ENCODE measurements at regions not wholly inside any gene's neighbourhood (a gene's known extent, or its start where the extent isn't known, plus 50 kb on each side); places are given as distances from the start of the nearest gene placed in this dataset.

DNA sequence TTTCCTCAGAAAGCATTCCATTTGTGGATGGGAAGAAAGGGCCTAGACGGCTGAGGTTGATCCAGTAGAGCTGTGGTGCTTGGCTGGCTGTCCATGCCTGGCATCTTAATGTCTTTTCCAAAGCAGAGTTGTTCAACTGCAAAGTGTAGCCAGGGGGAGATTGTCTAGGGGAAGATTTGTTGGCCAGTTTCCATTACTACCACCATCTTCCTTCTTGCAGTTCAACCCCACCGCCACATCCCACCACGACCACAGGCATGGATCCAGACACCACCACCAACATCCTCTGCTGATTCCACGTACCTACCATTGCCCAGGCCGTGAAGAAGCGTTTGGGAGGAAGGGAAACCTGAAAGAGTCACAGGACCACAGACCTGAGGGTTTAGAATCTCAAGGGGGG lies 50.7 kb upstream of the HAAO start:
- TF ChIP-seq, protein P1, sequence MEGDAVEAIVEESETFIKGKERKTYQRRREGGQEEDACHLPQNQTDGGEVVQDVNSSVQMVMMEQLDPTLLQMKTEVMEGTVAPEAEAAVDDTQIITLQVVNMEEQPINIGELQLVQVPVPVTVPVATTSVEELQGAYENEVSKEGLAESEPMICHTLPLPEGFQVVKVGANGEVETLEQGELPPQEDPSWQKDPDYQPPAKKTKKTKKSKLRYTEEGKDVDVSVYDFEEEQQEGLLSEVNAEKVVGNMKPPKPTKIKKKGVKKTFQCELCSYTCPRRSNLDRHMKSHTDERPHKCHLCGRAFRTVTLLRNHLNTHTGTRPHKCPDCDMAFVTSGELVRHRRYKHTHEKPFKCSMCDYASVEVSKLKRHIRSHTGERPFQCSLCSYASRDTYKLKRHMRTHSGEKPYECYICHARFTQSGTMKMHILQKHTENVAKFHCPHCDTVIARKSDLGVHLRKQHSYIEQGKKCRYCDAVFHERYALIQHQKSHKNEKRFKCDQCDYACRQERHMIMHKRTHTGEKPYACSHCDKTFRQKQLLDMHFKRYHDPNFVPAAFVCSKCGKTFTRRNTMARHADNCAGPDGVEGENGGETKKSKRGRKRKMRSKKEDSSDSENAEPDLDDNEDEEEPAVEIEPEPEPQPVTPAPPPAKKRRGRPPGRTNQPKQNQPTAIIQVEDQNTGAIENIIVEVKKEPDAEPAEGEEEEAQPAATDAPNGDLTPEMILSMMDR (IDR thresholded peaks at IDR 0.05; ENCODE audit: low read depth, low read length, missing input control): no peak
- TF ChIP-seq TAF1 (conservative IDR thresholded peaks at IDR 0.05): no peak
- TF ChIP-seq RAD21 (IDR thresholded peaks at IDR 0.05): no peak
- TF ChIP-seq, protein P2, sequence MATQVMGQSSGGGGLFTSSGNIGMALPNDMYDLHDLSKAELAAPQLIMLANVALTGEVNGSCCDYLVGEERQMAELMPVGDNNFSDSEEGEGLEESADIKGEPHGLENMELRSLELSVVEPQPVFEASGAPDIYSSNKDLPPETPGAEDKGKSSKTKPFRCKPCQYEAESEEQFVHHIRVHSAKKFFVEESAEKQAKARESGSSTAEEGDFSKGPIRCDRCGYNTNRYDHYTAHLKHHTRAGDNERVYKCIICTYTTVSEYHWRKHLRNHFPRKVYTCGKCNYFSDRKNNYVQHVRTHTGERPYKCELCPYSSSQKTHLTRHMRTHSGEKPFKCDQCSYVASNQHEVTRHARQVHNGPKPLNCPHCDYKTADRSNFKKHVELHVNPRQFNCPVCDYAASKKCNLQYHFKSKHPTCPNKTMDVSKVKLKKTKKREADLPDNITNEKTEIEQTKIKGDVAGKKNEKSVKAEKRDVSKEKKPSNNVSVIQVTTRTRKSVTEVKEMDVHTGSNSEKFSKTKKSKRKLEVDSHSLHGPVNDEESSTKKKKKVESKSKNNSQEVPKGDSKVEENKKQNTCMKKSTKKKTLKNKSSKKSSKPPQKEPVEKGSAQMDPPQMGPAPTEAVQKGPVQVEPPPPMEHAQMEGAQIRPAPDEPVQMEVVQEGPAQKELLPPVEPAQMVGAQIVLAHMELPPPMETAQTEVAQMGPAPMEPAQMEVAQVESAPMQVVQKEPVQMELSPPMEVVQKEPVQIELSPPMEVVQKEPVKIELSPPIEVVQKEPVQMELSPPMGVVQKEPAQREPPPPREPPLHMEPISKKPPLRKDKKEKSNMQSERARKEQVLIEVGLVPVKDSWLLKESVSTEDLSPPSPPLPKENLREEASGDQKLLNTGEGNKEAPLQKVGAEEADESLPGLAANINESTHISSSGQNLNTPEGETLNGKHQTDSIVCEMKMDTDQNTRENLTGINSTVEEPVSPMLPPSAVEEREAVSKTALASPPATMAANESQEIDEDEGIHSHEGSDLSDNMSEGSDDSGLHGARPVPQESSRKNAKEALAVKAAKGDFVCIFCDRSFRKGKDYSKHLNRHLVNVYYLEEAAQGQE (IDR thresholded peaks at IDR 0.05): no peak
- no peak for TF ChIP-seq SP1 (IDR thresholded peaks at IDR 0.05)
- no peak for TF ChIP-seq FOXA2 (IDR thresholded peaks at IDR 0.05)
- TF ChIP-seq, protein P3, sequence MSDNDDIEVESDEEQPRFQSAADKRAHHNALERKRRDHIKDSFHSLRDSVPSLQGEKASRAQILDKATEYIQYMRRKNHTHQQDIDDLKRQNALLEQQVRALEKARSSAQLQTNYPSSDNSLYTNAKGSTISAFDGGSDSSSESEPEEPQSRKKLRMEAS (IDR thresholded peaks at IDR 0.05): no peak
- TF ChIP-seq YY1 (IDR thresholded peaks at IDR 0.05): no peak
- TF ChIP-seq JUND (IDR thresholded peaks at IDR 0.05): no peak
- TF ChIP-seq, protein P4, sequence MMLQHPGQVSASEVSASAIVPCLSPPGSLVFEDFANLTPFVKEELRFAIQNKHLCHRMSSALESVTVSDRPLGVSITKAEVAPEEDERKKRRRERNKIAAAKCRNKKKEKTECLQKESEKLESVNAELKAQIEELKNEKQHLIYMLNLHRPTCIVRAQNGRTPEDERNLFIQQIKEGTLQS (IDR thresholded peaks at IDR 0.05): no peak
- TF ChIP-seq, protein P5, sequence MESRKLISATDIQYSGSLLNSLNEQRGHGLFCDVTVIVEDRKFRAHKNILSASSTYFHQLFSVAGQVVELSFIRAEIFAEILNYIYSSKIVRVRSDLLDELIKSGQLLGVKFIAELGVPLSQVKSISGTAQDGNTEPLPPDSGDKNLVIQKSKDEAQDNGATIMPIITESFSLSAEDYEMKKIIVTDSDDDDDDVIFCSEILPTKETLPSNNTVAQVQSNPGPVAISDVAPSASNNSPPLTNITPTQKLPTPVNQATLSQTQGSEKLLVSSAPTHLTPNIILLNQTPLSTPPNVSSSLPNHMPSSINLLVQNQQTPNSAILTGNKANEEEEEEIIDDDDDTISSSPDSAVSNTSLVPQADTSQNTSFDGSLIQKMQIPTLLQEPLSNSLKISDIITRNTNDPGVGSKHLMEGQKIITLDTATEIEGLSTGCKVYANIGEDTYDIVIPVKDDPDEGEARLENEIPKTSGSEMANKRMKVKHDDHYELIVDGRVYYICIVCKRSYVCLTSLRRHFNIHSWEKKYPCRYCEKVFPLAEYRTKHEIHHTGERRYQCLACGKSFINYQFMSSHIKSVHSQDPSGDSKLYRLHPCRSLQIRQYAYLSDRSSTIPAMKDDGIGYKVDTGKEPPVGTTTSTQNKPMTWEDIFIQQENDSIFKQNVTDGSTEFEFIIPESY (IDR thresholded peaks at IDR 0.05): no peak
- TF ChIP-seq FOXA1 (IDR thresholded peaks at IDR 0.05): no peak
- no peak for TF ChIP-seq GABPA (IDR thresholded peaks at IDR 0.05 in 1 of 2, conservative IDR thresholded peaks at IDR 0.05 in 1 of 2)
- TF ChIP-seq EGR1 (IDR thresholded peaks at IDR 0.05; ENCODE audit: low read depth in 2 of 2): no peak

Data from liver (tissue), 3 donors.